Stimulated activated memory B cell treated with anti-CD40 and anti-IgM and Interleukin-4, amounts not matched to agents 10 μg/mL and 1 μg/mL and 100 μg/mL, for 72 hours (primary cell): ENCODE measurements at regions not wholly inside any gene's neighbourhood (a gene's known extent, or its start where the extent isn't known, plus 50 kb on each side); places are given as distances from the start of the nearest gene placed in this dataset.
"Not testable (repeated sequence)": the region's sequence is repeated elsewhere in the genome, so short reads cannot be mapped to it uniquely, and the experiment has no call there.

Experiments used
- ATAC-seq: fragments of 150-1000 bp; cut with Tn5 transposase; 2 replicates; pipeline ENCODE4 v1.10.0; 2021
- H3K27ac Mint-ChIP-seq: one replicate; pipeline ENCODE4 v1.8.0; 2022; ENCODE audit warnings: mild to moderate bottlenecking, mixed read lengths
- H3K27me3 Mint-ChIP-seq: one replicate; pipeline ENCODE4 v1.8.0; 2022; ENCODE audit warnings: mixed read lengths
- H3K36me3 Mint-ChIP-seq: one replicate; pipeline ENCODE4 v1.8.0; 2022; ENCODE audit warnings: mixed read lengths
- H3K4me1 Mint-ChIP-seq: one replicate; pipeline ENCODE4 v1.8.0; 2022; ENCODE audit warnings: mixed read lengths
- H3K4me3 Mint-ChIP-seq: one replicate; pipeline ENCODE4 v1.8.0; 2022; ENCODE audit warnings: mild to moderate bottlenecking, moderate library complexity, mixed read lengths
- H3K9me3 Mint-ChIP-seq: one replicate; pipeline ENCODE4 v1.8.0; 2022; ENCODE audit warnings: mixed read lengths

DNA sequence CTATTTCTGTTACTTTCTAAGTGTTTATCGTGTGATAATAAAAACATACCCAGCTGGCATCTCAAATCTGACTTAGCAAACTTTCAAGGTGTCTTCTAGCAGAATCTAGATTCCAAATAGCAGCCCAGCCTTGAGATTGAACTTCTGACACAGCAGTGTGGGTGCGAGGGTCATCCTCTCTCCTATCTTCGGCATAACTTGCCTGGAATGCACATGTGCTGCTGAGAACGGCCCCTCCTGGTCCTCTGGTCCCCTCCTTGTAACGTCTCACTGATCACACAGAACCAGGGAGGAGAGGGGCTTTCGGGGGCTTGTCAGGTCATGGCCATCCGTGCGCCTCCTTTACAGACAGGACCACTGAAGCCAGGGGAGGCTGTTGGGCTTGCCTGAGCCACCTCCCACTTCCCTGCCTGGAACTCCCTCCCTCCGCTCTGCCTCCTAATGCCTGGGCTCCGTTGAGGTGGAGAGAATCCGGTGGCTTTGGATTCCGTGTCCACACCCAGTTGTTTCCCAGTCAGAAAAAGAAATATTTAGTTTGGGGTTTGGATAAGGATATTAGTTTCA is 344.4 kb upstream of the C2CD4B start:
- H3K4me1 Mint-ChIP-seq: no peaks in the 10 kb centered on the region
- H3K9me3 Mint-ChIP-seq: no peaks in the 10 kb centered on the region
- H3K27me3 Mint-ChIP-seq: peaks cover 30% of the 10 kb centered on the region
- no peak for ATAC-seq
- no peaks in the 10 kb centered on the region for H3K36me3 Mint-ChIP-seq
- H3K4me3 Mint-ChIP-seq: no peak overlapping the region
- H3K27ac Mint-ChIP-seq: no peak overlapping the region

DNA sequence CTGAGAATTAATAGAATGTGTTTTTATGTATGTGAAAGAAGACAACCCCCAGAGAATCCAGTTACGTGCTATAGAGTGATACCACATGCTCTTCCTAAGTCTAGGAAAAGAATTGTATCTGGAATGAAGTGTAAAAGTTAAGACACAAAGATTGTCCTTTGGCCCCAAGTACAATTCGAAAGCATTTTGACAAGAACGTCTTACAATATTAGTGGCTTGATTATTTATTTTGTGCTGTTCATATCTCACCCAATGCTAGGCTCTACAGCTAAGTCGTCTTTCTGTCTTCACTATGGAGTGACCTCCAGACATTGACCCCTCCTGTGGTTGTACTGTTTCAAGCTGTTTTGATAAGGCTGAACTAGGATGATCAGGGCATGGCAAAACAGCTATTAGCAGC is 345.7 kb upstream of the C2CD4B start:
- Mint-ChIP-seq H3K4me1 (no peaks in the 10 kb centered on the region), H3K9me3 (no peaks in the 10 kb centered on the region), H3K27me3 (peaks cover 29% of the 10 kb centered on the region), H3K36me3 (no peaks in the 10 kb centered on the region), H3K27ac (no peak overlapping the region), H3K4me3 (no peak overlapping the region)
- no peak for ATAC-seq

DNA sequence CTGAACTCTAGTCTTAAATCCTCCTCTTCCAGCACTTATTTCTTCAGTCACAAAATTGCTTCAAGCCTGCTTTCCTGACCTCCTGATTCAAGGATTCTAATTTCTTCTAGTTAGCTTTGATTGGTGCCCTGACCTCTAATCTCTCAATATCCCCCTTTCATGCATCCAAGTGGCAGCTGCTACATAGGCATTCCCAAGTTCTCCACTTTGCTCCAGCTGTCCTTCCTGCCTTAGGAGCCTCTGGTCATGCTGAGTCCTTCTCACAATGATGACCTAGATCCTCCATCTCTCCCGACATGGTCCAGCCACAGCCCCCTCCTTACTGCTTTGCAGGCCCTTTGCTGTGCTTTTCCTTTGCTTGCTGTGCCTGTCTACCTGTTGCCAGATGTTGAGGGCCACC is 347.8 kb upstream of the C2CD4B start:
- no peaks in the 10 kb centered on the region for H3K36me3 Mint-ChIP-seq

DNA sequence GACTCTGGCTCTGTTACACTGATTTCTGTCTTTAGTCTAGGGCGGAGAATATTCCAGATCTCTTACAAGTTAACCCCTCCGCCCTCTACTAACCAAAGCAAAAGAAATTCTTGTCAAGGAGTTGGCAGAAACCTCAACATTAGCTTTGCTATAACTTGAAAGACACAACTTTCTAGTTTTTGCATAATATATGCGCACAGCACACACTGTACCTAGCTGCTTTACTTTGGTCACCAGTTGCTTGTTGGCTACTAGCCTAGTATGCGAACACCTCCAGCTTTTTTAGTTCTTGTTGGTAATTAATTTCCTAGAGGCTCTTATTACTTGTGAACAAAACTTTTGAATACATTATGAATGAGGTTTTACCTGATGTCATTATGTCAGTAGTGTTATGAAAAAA is 348.8 kb upstream of the C2CD4B start:
- no peak overlapping the region for H3K4me3 Mint-ChIP-seq
- no peaks in the 10 kb centered on the region for H3K4me1 Mint-ChIP-seq
- H3K9me3 Mint-ChIP-seq: no peaks in the 10 kb centered on the region
- no peak overlapping the region for H3K27ac Mint-ChIP-seq
- H3K27me3 Mint-ChIP-seq: peaks cover 29% of the 10 kb centered on the region
- H3K36me3 Mint-ChIP-seq: no peaks in the 10 kb centered on the region
- ATAC-seq: no peak

More for the DNA sequence above, 347.8 kb upstream of the C2CD4B start:
- no peak for ATAC-seq
- Mint-ChIP-seq H3K4me3 (no peak overlapping the region), H3K9me3 (no peaks in the 10 kb centered on the region), H3K27me3 (peaks cover 29% of the 10 kb centered on the region), H3K4me1 (no peaks in the 10 kb centered on the region), H3K27ac (no peak overlapping the region)

DNA sequence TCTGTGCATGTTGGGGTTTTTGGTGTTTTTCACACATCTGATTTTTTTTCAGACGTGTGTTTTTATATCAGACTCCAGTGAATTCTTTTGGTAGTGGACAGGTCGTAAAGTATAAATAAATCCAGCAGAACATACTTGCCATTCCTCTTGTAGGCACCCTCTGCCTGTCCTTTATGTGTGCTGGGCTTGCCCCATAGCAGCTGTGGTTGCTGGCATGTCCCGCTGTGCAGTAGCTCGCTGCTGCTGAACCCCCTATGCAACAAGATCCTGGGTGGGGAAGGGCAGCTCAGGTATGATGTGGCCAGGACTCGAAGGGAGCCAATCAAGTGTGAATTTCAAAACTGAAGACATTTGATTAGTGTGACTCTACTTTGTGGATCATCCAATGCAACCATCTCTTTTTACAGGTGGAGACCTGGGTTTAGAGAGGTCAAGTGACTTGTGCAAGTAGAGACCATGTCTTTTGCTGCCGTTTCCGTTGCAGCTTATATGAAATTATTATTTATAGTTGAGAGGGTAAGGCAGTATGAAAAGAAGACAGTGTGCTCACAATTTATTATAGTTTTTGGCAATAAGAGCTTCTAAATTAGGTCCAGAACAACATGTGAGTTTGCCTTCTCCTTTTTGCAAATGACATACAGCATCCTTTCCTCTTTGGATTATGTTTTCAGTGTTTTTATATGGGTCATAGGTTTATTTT is 350.8 kb upstream of the C2CD4B start:
- peaks cover 19% of the 10 kb centered on the region for H3K27me3 Mint-ChIP-seq
- no peaks in the 10 kb centered on the region for H3K36me3 Mint-ChIP-seq
- ATAC-seq: no peak
- H3K9me3 Mint-ChIP-seq: peaks cover 3% of the 10 kb centered on the region
- no peak overlapping the region for H3K4me3 Mint-ChIP-seq
- H3K4me1 Mint-ChIP-seq: no peaks in the 10 kb centered on the region
- no peak overlapping the region for H3K27ac Mint-ChIP-seq

DNA sequence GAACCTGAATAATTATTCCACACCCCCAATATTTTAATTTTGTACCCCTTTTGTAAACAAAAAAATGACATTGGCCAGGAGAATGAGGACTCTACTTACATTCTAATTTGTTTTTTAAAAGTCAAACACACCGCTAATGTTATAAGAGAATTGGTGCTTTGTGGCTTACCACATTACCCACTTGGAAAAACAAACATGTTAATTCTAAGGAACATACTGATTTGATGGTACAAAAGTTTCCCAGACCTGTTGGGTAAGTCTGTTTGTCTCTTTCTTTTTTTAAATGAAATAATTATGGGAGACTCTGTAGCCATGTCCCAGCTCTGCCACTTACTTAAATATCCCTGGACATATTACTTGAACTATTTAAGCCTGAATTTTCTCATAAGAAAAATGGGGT is 352.5 kb upstream of the C2CD4B start:
- peaks cover 3% of the 10 kb centered on the region for H3K9me3 Mint-ChIP-seq
- H3K4me1 Mint-ChIP-seq: no peaks in the 10 kb centered on the region
- no peak overlapping the region for H3K4me3 Mint-ChIP-seq
- no peak overlapping the region for H3K27ac Mint-ChIP-seq
- no peak for ATAC-seq
- H3K36me3 Mint-ChIP-seq: no peaks in the 10 kb centered on the region
- peaks cover 33% of the 10 kb centered on the region for H3K27me3 Mint-ChIP-seq

DNA sequence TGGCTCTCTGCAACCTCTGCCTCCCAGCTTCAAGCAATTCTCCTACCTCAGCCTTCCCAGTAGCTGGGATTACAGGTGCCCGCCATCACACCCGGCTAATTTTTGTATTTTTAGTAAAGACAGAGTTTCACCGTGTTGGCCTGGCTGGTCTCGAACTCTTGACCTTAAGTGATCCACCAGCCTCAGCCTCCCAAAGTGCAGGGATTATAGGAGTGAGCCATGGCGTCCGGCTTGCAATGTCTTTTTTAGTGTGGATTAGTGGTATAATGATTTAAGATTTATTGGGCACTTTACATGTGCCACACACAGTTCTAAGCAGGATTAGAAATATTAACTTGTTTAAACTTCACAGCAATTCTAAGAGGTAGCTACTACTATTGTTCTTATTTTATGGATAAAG is 353.6 kb upstream of the C2CD4B start:
- not testable (repeated sequence) for H3K4me3 Mint-ChIP-seq, H3K36me3 Mint-ChIP-seq, H3K27ac Mint-ChIP-seq, ATAC-seq, H3K4me1 Mint-ChIP-seq, H3K9me3 Mint-ChIP-seq
- peaks cover 32% of the 10 kb centered on the region for H3K27me3 Mint-ChIP-seq

DNA sequence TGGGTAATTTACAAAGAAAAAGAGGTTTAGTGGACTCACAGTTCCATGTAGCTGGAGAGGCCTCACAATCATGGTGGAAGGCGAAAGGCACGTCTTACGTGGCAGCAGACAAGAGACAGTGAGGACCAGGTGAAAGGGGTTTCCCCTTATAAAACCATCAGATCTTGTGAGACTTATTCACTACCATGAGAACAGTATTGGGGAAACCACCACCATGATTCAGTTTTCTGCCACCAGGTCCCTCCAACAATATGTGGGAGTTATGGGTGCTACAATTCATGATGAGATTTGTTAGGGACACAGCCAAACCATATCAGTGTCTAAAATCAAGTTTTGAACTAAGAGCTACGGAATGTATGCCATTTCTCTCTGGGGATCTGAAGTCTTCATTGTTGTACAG is 354.8 kb upstream of the C2CD4B start:
- Mint-ChIP-seq H3K4me3 (no peak overlapping the region), H3K4me1 (no peaks in the 10 kb centered on the region), H3K27me3 (peaks cover 23% of the 10 kb centered on the region), H3K27ac (no peak overlapping the region), H3K36me3 (no peaks in the 10 kb centered on the region), H3K9me3 (peaks cover 3% of the 10 kb centered on the region)
- no peak for ATAC-seq

DNA sequence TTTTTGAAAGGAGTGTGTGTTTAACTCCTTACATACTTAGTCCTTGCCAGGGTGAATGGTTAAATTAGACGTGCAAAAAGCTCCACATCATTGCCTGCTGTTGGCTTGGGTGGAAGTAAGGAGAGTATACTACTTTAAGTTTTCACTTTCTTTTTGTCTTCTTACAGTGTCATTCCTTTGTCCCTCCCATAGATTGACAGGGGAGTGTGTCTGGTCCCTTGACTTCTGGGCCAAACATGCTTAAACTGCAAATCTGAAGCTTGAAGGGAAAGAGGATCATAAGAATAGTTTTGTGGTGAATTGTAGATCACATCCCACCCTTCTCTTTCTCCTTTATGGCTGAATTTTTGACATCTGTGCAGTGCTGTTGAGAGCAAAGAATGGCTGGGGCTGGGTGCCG is 355.8 kb upstream of the C2CD4B start:
- Mint-ChIP-seq H3K4me1 (no peaks in the 10 kb centered on the region), H3K36me3 (no peaks in the 10 kb centered on the region), H3K4me3 (no peak overlapping the region), H3K27ac (no peak overlapping the region), H3K27me3 (peaks cover 22% of the 10 kb centered on the region), H3K9me3 (peaks cover 3% of the 10 kb centered on the region)
- no peak for ATAC-seq

DNA sequence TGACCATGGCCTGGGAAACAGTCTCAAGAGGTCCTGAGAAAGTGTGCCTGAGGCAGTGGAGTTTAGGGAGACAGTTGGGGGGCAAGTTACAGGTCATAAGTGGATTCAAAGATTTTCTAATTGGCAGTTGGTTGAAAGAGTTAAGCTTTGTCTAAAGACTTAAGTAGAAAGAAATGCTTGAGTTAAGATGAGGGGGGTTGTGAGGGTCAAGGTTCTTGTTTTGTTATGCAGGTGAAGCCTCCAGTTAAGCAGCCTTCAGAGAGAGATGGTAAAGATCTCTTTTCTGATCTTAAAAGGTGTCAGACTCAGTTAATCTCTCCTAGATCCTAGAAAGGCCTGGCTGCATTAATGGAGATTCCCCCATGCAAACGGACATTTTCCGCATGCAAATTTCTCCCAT is 356.3 kb upstream of the C2CD4B start:
- no peaks in the 10 kb centered on the region for H3K36me3 Mint-ChIP-seq
- no peak overlapping the region for H3K27ac Mint-ChIP-seq
- H3K4me3 Mint-ChIP-seq: no peak overlapping the region
- no peak for ATAC-seq
- H3K4me1 Mint-ChIP-seq: no peaks in the 10 kb centered on the region
- peaks cover 3% of the 10 kb centered on the region for H3K9me3 Mint-ChIP-seq
- H3K27me3 Mint-ChIP-seq: peaks cover 22% of the 10 kb centered on the region

DNA sequence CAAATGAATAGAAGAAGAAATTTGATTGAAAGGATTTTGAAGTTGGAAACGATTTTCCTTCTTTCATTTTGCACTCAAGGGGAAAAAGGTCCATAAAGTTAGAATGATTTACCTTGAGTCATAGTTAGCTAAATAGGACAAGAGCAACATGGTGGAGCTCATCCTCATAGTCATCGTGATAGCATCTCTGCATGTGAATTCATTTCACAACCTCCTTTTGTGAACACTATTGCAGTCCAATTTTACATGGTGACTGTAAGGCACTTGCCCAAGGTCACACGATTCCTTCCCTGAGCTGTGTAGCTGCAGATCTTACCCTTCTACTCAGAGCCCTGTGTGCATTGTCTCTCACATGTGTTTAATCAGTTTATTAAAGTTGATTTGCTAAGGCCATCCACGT is 359.8 kb upstream of the C2CD4B start:
- no peak overlapping the region for H3K27ac Mint-ChIP-seq
- no peaks in the 10 kb centered on the region for H3K9me3 Mint-ChIP-seq
- no peaks in the 10 kb centered on the region for H3K4me1 Mint-ChIP-seq
- H3K36me3 Mint-ChIP-seq: no peaks in the 10 kb centered on the region
- H3K27me3 Mint-ChIP-seq: peaks cover 31% of the 10 kb centered on the region
- no peak overlapping the region for H3K4me3 Mint-ChIP-seq
- ATAC-seq: no peak

DNA sequence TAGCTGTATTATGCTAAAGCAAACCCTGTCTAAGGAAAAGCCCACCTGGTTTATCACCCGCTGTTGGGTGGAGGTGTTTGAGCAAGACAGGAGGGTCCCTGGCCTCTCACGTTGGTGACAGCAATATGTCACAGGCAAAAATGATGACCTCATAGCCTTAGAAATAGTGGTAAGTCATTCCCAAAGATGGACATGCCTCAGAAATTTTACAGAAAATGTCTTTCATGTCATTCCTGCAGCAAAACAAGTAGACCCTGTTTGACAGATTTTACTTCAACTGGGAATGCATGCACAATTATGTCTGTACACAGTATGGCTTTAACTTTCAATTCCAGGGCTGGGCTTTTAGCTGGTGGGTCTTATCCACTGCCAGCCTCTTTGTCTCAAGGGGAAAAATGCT is 362.3 kb upstream of the C2CD4B start:
- no peak overlapping the region for H3K27ac Mint-ChIP-seq
- peaks cover 19% of the 10 kb centered on the region for H3K27me3 Mint-ChIP-seq
- H3K36me3 Mint-ChIP-seq: no peaks in the 10 kb centered on the region
- ATAC-seq: no peak
- H3K4me3 Mint-ChIP-seq: no peak overlapping the region
- H3K9me3 Mint-ChIP-seq: no peaks in the 10 kb centered on the region
- no peaks in the 10 kb centered on the region for H3K4me1 Mint-ChIP-seq

DNA sequence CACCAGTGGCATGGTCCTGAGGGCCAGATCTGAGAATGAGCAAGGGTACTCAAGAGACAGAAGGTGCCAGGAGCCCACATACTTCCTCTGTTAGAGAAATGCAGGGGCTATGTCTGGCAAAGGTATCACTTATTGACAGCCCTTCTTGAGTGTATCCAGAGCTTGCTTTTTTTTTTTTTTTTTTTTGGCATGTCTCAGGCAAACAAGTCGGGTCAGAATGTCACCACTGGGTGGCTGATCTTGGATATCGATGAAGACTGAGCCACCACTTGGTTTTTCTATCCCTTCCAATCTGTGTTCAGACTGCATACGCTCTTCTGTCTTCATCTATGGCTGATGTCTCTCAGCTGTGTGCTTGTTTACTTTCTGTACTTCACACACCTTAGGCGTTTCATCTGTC is 363.4 kb upstream of the C2CD4B start:
- H3K9me3 Mint-ChIP-seq: no peaks in the 10 kb centered on the region
- no peak overlapping the region for H3K4me3 Mint-ChIP-seq
- H3K4me1 Mint-ChIP-seq: no peaks in the 10 kb centered on the region
- H3K36me3 Mint-ChIP-seq: no peaks in the 10 kb centered on the region
- no peak overlapping the region for H3K27ac Mint-ChIP-seq
- peaks cover 8% of the 10 kb centered on the region for H3K27me3 Mint-ChIP-seq
- ATAC-seq: no peak

DNA sequence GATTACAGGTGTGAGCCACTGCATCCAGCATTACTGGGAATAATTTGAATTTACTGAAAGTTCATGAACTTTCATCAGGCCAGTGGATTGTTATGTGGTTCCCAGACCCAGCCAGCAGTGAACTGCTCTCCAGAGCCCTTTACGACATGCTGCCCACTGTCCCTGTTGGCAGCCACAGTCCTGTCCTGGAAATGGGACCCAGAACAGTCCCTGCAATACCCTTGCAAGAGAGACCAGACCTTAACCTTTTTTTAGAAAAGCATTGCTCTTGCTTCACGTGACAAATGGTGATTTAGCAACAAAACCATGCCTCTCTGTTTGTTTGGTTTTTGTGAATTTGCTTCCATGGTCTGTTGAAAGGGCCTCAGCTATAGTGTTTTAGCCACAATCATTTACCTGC is 367.3 kb upstream of the C2CD4B start:
- Mint-ChIP-seq H3K9me3 (no peaks in the 10 kb centered on the region), H3K27me3 (no peaks in the 10 kb centered on the region), H3K36me3 (no peaks in the 10 kb centered on the region), H3K4me3 (no peak overlapping the region), H3K27ac (no peak overlapping the region), H3K4me1 (no peaks in the 10 kb centered on the region)
- no peak for ATAC-seq

DNA sequence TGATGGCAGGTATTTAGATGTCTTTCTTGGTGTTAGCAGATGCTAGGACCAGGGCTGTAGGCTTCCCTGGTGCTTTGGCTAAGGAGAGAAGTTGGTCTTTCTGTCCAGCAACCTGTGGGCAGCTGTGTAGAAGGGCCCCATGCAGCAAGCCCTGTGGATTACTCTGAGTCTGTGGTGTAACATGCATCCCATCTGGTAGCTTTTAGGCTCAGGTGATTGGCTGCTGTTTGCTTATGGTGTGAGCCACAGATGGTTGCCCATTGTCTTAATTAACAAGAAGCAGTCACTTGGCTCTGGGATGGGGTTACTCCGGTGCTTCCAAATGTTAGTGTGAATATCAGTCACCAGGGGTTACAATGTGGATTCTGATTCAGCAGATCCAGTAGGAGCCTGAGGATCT is 368.6 kb upstream of the C2CD4B start:
- H3K27ac Mint-ChIP-seq: no peak overlapping the region
- ATAC-seq: no peak
- H3K27me3 Mint-ChIP-seq: no peaks in the 10 kb centered on the region
- H3K36me3 Mint-ChIP-seq: no peaks in the 10 kb centered on the region
- no peak overlapping the region for H3K4me3 Mint-ChIP-seq
- no peaks in the 10 kb centered on the region for H3K4me1 Mint-ChIP-seq
- H3K9me3 Mint-ChIP-seq: no peaks in the 10 kb centered on the region

DNA sequence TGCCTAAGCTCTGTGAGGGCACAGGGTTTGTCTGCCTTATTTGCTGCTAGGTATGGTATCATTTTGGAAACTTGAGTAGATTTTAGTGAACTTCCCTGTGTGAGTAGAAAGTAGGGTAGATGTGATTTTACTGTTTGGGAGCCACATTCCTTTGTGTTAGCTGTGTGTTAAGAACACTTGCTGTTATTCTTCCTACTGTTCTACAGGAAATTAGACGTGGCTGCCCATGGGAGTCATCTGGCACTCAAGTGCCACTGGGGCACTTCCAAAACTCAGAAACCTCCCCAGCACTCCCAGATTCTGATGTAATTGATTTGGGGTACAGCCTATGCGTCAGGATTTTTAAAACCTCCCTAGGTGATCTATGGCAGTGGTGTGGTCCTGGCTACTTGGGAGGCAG is 369.9 kb upstream of the C2CD4B start:
- Mint-ChIP-seq H3K4me3 (no peak overlapping the region), H3K27ac (no peak overlapping the region), H3K9me3 (no peaks in the 10 kb centered on the region), H3K36me3 (no peaks in the 10 kb centered on the region), H3K27me3 (no peaks in the 10 kb centered on the region), H3K4me1 (no peaks in the 10 kb centered on the region)
- ATAC-seq: no peak
